Endothelial cell (in vitro differentiated cells): ENCODE measurements at regions not wholly inside any gene's neighbourhood (a gene's known extent, or its start where the extent isn't known, plus 50 kb on each side); places are given as distances from the start of the nearest gene placed in this dataset.

Experiments
- DNase-seq: peaks from one replicate; pipeline ENCODE4 v3.0.0; 2021; ENCODE audit warnings: low spot score
- H3K27ac Mint-ChIP-seq: one replicate; pipeline ENCODE4 v1.8.0; 2021; ENCODE audit warnings: mixed read lengths, inconsistent platforms; ENCODE audit not compliant: unreplicated experiment
- H3K27me3 Mint-ChIP-seq: one replicate; pipeline ENCODE4 v1.8.0; 2021; ENCODE audit warnings: mild to moderate bottlenecking, moderate library complexity, mixed read lengths, inconsistent platforms; ENCODE audit not compliant: unreplicated experiment
- H3K36me3 Mint-ChIP-seq: one replicate; pipeline ENCODE4 v1.8.0; 2021; ENCODE audit warnings: mild to moderate bottlenecking, low read depth, mixed read lengths, inconsistent platforms; ENCODE audit not compliant: unreplicated experiment
- H3K4me1 Mint-ChIP-seq: one replicate; pipeline ENCODE4 v1.8.0; 2021; ENCODE audit warnings: mild to moderate bottlenecking, mixed read lengths, inconsistent platforms; ENCODE audit not compliant: unreplicated experiment
- H3K4me3 Mint-ChIP-seq: one replicate; pipeline ENCODE4 v1.8.0; 2021; ENCODE audit warnings: mild to moderate bottlenecking, mixed read lengths, inconsistent platforms; ENCODE audit not compliant: unreplicated experiment
- H3K9me3 Mint-ChIP-seq: one replicate; pipeline ENCODE4 v1.8.0; 2021; ENCODE audit warnings: mixed read lengths, inconsistent platforms; ENCODE audit not compliant: unreplicated experiment
- CTCF ChIP-seq: fragments of 200-600 bp; sonication (generic); IDR thresholded peaks from one replicate; pipeline ENCODE4 v1.5.0; 2021; ENCODE audit warnings: antibody characterized with exemption; ENCODE audit not compliant: unreplicated experiment

GRCh38 chr2:76274160-76274559 is 563.4 kb upstream of the GCFC2 start:
- H3K36me3 Mint-ChIP-seq: no peaks in the 10 kb centered on the region
- H3K27ac Mint-ChIP-seq: no peak overlapping the region
- H3K27me3 Mint-ChIP-seq: no peaks in the 10 kb centered on the region
- no peak overlapping the region for H3K4me3 Mint-ChIP-seq
- no peak for DNase-seq
- no peaks in the 10 kb centered on the region for H3K9me3 Mint-ChIP-seq
- H3K4me1 Mint-ChIP-seq: peaks cover 12% of the 10 kb centered on the region
- TF ChIP-seq CTCF: no peak

- Mint-ChIP-seq H3K27me3 (no peaks in the 10 kb centered on the region), H3K27ac (no peak overlapping the region), H3K4me3 (no peak overlapping the region), H3K36me3 (no peaks in the 10 kb centered on the region), H3K9me3 (no peaks in the 10 kb centered on the region), H3K4me1 (no peaks in the 10 kb centered on the region)
- TF ChIP-seq CTCF: no peak
- DNase-seq: no peak
Observed at GRCh38 chr2:76270096-76270710, 559.5 kb upstream of the GCFC2 start.

- H3K27me3 Mint-ChIP-seq: no peaks in the 10 kb centered on the region
- no peak for DNase-seq
- no peaks in the 10 kb centered on the region for H3K4me1 Mint-ChIP-seq
- no peaks in the 10 kb centered on the region for H3K36me3 Mint-ChIP-seq
- H3K9me3 Mint-ChIP-seq: no peaks in the 10 kb centered on the region
- no peak for TF ChIP-seq CTCF
- H3K4me3 Mint-ChIP-seq: no peak overlapping the region
- no peak overlapping the region for H3K27ac Mint-ChIP-seq
Observed at GRCh38 chr2:76268902-76269620, 558.3 kb upstream of the GCFC2 start.

- no peak overlapping the region for H3K27ac Mint-ChIP-seq
Observed at GRCh38 chr2:76268484-76268883, 557.8 kb upstream of the GCFC2 start.

More at GRCh38 chr2:76268484-76268883, 557.8 kb upstream of the GCFC2 start:
- Mint-ChIP-seq H3K9me3 (no peaks in the 10 kb centered on the region), H3K4me3 (no peak overlapping the region), H3K36me3 (no peaks in the 10 kb centered on the region), H3K27me3 (no peaks in the 10 kb centered on the region), H3K4me1 (no peaks in the 10 kb centered on the region)
- no peak for DNase-seq
- no peak for TF ChIP-seq CTCF
